ENCODE measurements at regions not wholly inside any gene's neighbourhood (a gene's known extent, or its start where the extent isn't known, plus 50 kb on each side); places are given as distances from the start of the nearest gene placed in this dataset.

- no peak for TF ChIP-seq POU6F1 (CRISPR knock-in tag; IDR thresholded peaks at IDR 0.05; ENCODE audit: borderline replicate concordance, low read depth)
- TF ChIP-seq TOX (CRISPR knock-in tag; IDR thresholded peaks at IDR 0.05; ENCODE audit: borderline replicate concordance), result no peak
Measured at GRCh38 chr14:58942516-58942915, 246.0 kb upstream of the DAAM1 start (continued).

GRCh38 chr14:58944343-58944967 is 244.0 kb upstream of the DAAM1 start:
- no peak for ATAC-seq
- TF ChIP-seq GLIS3 (CRISPR knock-in tag; IDR thresholded peaks at IDR 0.05) (no peak), ESRRG (CRISPR knock-in tag; IDR thresholded peaks at IDR 0.05) (no peak), ISL1 (CRISPR knock-in tag; IDR thresholded peaks at IDR 0.05) (no peak), PATZ1 (CRISPR knock-in tag; IDR thresholded peaks at IDR 0.05; ENCODE audit: borderline replicate concordance) (no peak), BACH2 (CRISPR knock-in tag; IDR thresholded peaks at IDR 0.05; ENCODE audit: borderline replicate concordance) (no peak), ZNF565 (CRISPR knock-in tag; conservative IDR thresholded peaks at IDR 0.05; ENCODE audit: low read depth) (no peak), TSHZ2 (CRISPR knock-in tag; IDR thresholded peaks at IDR 0.05) (no peak), ZNF8 (CRISPR knock-in tag; IDR thresholded peaks at IDR 0.05) (no peak), TOX (CRISPR knock-in tag; IDR thresholded peaks at IDR 0.05; ENCODE audit: borderline replicate concordance) (no peak), ZFP30 (CRISPR knock-in tag; IDR thresholded peaks at IDR 0.05) (no peak), OSR1 (CRISPR knock-in tag; IDR thresholded peaks at IDR 0.05) (no peak), RARB (CRISPR knock-in tag; IDR thresholded peaks at IDR 0.05) (no peak)

GRCh38 chr14:58944968-58945356 is 243.5 kb upstream of the DAAM1 start:
- TF ChIP-seq RARB (CRISPR knock-in tag; IDR thresholded peaks at IDR 0.05) (no peak), GLIS3 (CRISPR knock-in tag; IDR thresholded peaks at IDR 0.05) (no peak), PATZ1 (CRISPR knock-in tag; IDR thresholded peaks at IDR 0.05; ENCODE audit: borderline replicate concordance) (no peak), ZNF565 (CRISPR knock-in tag; conservative IDR thresholded peaks at IDR 0.05; ENCODE audit: low read depth) (no peak), CREB5 (CRISPR knock-in tag; IDR thresholded peaks at IDR 0.05; ENCODE audit: low read depth) (no peak), BACH2 (CRISPR knock-in tag; IDR thresholded peaks at IDR 0.05; ENCODE audit: borderline replicate concordance) (no peak), TSHZ2 (CRISPR knock-in tag; IDR thresholded peaks at IDR 0.05) (no peak), ZC3H10 (CRISPR knock-in tag; IDR thresholded peaks at IDR 0.05) (no peak), ZFP30 (CRISPR knock-in tag; IDR thresholded peaks at IDR 0.05) (no peak), ARNTL (CRISPR knock-in tag; IDR thresholded peaks at IDR 0.05; ENCODE audit: borderline replicate concordance, low read depth) (no peak), TOX (CRISPR knock-in tag; IDR thresholded peaks at IDR 0.05; ENCODE audit: borderline replicate concordance) (no peak)
- no peak for ATAC-seq
